Colonic mucosa (tissue), 4 donors: ENCODE measurements at regions not wholly inside any gene's neighbourhood (a gene's known extent, or its start where the extent isn't known, plus 50 kb on each side); places are given as distances from the start of the nearest gene placed in this dataset.

Source experiments
- DNase-seq: peaks from one replicate; pipeline ENCODE4 v3.0.0-alpha.2; 2020
- H3K27ac ChIP-seq: fragments of 200-600 bp; one replicate; pipeline ENCODE4 v1.8.0; 2021
- H3K27me3 ChIP-seq: fragments of 200-600 bp; one replicate; pipeline ENCODE4 v1.8.0; 2021
- H3K36me3 ChIP-seq: fragments of 200-600 bp; one replicate; pipeline ENCODE4 v1.8.0; 2021
- H3K4me1 ChIP-seq: fragments of 200-600 bp; one replicate; pipeline ENCODE4 v1.8.0; 2021; ENCODE audit warnings: mild to moderate bottlenecking
- H3K4me3 ChIP-seq: fragments of 200-600 bp; one replicate; pipeline ENCODE4 v1.8.0; 2021
- H3K9ac ChIP-seq, 2 donors: one replicate each; pipeline ENCODE4 v1.7.0; 2013; ENCODE audit warnings: control low read depth in 2 of 2, low read depth in 2 of 2, low read length in 2 of 2
- H3K9me3 ChIP-seq: fragments of 200-600 bp; one replicate; pipeline ENCODE4 v1.8.0; 2021
- CTCF ChIP-seq: fragments of 200-600 bp; IDR thresholded peaks from one replicate; pipeline ENCODE4 v1.8.0; 2022; ENCODE audit warnings: antibody characterized with exemption, mild to moderate bottlenecking
- intact Hi-C: fragments of 100-400 bp; cut with DNase I; formaldehyde crosslinking; loops from one replicate; pipeline ENCODE4 v1.14.1; 2022
- donor health status: healthy.
- donor health status: DM: no; HTN: no; CAD: no.
- donor health status: DM: no; HTN: no; CAD: no.

- no peaks in the 10 kb centered on the region for H3K9me3 ChIP-seq
- H3K9ac ChIP-seq: no peak overlapping the region
- no peak overlapping the region for H3K27ac ChIP-seq
- no peaks in the 10 kb centered on the region for H3K36me3 ChIP-seq
- no peaks in the 10 kb centered on the region for H3K27me3 ChIP-seq
- intact Hi-C loops: no loop called here
- no peak for TF ChIP-seq CTCF
- no peak for DNase-seq
- H3K4me3 ChIP-seq: no peak overlapping the region
- no peaks in the 10 kb centered on the region for H3K4me1 ChIP-seq
Measured at GRCh38 chr6:40722553-40723258, 135.5 kb upstream of the LRFN2 start.

GRCh38 chr6:40722091-40722490 lies 134.9 kb upstream of the LRFN2 start:
- no peak overlapping the region for H3K27ac ChIP-seq
- H3K27me3 ChIP-seq: no peaks in the 10 kb centered on the region
- no peaks in the 10 kb centered on the region for H3K9me3 ChIP-seq
- H3K4me3 ChIP-seq: no peak overlapping the region
- no peak for DNase-seq
- intact Hi-C loops: no loop called here
- H3K9ac ChIP-seq: no peak overlapping the region
- TF ChIP-seq CTCF: no peak
- no peaks in the 10 kb centered on the region for H3K36me3 ChIP-seq
- H3K4me1 ChIP-seq: no peaks in the 10 kb centered on the region

- intact Hi-C loops: no loop called here
Measured at GRCh38 chr6:40721271-40721952, 134.2 kb upstream of the LRFN2 start.

GRCh38 chr6:40720375-40720748 lies 133.2 kb upstream of the LRFN2 start:
- H3K4me1 ChIP-seq: no peaks in the 10 kb centered on the region
- no peaks in the 10 kb centered on the region for H3K9me3 ChIP-seq
- no peak overlapping the region for H3K27ac ChIP-seq
- no peak overlapping the region for H3K4me3 ChIP-seq
- no peak for DNase-seq
- H3K27me3 ChIP-seq: no peaks in the 10 kb centered on the region
- intact Hi-C loops: no loop called here
- H3K9ac ChIP-seq: no peak overlapping the region
- no peaks in the 10 kb centered on the region for H3K36me3 ChIP-seq
- TF ChIP-seq CTCF: no peak

More at GRCh38 chr6:40721271-40721952, 134.2 kb upstream of the LRFN2 start:
- Histone ChIP-seq H3K9me3 (no peaks in the 10 kb centered on the region), H3K4me1 (no peaks in the 10 kb centered on the region), H3K27me3 (no peaks in the 10 kb centered on the region), H3K36me3 (no peaks in the 10 kb centered on the region), H3K4me3 (no peak overlapping the region), H3K27ac (no peak overlapping the region), H3K9ac (no peak overlapping the region)
- no peak for TF ChIP-seq CTCF
- no peak for DNase-seq

GRCh38 chr6:40719671-40720374 lies 132.7 kb upstream of the LRFN2 start:
- no peak for TF ChIP-seq CTCF
- no peaks in the 10 kb centered on the region for H3K9me3 ChIP-seq
- intact Hi-C loops: no loop called here
- no peak overlapping the region for H3K9ac ChIP-seq
- H3K36me3 ChIP-seq: no peaks in the 10 kb centered on the region
- no peak for DNase-seq
- H3K4me1 ChIP-seq: no peaks in the 10 kb centered on the region
- H3K27me3 ChIP-seq: no peaks in the 10 kb centered on the region
- H3K27ac ChIP-seq: no peak overlapping the region
- H3K4me3 ChIP-seq: no peak overlapping the region
